ENCODE measurements at regions not wholly inside any gene's neighbourhood (a gene's known extent, or its start where the extent isn't known, plus 50 kb on each side); places are given as distances from the start of the nearest gene placed in this dataset.

DNA sequence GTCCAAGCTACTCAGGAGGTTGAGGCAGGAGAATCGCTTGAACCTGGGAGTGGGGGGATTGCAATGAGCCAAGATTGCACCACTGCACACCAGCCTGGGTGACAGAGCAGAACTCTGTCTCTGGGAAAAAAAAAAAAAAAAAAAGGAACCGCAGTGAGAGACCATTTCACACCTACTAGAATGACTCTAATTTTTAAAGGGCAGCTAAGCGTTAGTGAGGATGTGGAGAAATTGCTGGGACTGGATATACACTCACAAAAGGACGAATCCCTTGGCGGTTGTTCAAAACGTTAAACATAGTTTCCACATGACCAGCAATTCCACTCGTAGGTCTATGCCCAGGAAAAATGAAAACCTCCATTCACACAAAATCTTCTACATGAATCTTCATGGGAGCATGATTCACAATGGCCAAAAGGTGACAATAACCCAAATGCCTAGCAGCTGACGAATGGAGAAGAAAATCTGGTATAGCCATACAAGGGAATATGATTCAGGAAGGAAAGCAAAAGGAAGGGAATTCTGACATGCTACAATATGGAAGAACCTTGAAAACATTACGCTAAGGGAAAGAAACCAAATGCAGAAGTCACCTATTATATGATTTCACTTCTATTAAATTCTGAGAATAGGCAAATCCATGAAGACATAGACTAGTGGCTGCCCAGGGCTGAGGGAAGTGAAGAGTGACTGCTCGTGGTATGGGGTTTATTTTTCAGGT, 127.0 kb downstream of the CHSY1 start:
- no peak for DNase-seq

DNA sequence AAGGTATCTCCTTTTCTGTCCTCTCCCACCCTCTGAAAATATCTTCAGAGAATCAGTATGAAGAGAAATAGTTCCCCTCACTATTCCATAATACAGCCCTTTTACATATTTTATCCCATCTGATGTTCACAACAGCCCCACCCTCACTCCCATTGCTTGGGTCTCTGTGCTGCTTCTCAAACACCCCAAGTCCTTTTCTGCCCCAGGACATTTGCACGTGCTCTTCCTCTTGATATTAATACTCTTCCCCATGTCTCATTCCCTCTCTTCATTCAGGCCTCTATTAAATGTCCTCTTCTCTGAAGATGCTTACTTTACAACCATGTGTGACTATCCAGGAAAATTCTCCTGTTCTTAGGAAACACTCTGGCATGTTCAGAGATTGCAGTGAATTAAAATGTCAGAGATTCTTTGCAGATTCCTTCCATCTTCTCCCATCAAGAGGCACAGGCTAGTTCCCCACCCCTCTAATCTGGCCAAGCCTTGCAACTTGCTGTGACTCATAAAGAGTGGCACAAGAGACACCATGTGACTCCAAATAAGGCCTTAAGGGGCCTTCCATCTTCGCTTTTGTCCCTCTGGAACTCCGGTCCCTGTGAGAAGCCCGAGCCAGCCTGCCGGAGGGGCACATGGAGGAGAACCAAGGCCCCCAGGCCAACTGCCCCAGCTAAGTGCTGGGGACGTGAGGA, 128.5 kb downstream of the CHSY1 start:
- no peak for DNase-seq

DNA sequence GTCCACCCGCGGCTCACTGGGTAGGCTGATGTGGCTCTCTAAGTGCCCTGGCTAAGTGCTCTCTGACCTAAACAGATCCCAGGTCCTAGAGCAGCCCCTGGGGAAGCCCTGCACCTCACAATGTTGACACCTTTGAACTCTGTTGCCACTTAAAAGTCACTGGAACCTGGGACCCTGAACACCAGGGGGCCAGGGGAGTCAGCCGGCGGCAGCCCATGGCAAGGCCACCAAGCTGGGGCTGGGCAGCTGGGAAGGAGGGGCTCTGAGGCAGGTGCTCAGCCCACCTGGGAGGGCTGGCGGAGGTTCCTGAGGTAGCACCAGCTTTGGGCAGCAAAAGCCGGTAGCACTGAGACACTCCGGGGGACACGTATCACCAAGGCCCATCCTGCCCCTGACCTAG, 129.0 kb downstream of the CHSY1 start:
- DNase-seq = no peak

DNA sequence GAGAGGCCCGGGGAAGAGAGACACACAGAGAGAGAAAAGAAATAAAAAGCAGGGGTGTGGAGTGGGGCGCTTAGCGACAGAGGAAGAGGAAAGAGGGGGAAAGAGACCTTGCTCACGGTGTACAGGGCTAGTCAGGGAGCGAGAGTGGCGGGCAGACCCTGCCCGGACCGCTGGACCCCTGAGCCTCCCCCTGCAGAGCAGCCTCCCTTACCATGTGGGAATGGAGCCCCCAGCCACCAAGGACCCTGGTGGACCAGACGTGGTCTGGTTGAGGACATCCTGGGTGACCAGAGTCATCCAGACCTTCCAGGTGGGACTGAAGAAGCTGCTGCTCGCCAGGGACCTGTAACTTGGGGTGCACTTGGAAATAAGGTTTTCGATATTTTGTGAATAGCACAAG, 129.6 kb downstream of the CHSY1 start:
- no peak for DNase-seq

DNA sequence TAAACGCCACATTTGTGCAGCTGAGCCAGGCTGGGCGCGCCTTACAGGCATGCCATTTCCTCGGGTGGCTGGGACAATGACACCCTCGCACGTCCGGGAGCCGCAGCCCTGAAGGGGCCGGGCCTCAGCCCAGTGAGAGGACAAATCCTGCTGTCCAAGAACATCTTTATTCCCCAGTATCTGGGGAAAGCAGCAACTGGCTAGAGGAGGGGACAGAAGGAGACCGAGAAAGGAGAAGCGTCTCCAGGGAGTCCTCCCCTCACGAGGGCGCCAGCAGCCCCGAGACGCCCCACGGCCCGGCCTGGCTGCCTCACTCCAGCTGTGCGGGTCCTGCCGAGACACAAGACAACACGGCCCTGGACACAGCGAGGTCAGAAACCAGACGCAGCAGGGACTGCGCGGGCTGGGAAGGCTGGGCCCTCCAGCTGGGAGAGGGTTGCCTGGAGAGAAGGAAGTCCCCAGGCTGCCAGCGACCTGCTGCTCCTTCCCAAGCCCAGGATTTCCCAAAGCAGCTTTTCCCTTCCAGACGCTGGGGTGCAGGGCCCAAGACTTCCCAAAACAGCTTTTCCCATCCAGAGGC, 130.2 kb downstream of the CHSY1 start:
- DNase-seq = peak; percentile 36 to 38

DNA sequence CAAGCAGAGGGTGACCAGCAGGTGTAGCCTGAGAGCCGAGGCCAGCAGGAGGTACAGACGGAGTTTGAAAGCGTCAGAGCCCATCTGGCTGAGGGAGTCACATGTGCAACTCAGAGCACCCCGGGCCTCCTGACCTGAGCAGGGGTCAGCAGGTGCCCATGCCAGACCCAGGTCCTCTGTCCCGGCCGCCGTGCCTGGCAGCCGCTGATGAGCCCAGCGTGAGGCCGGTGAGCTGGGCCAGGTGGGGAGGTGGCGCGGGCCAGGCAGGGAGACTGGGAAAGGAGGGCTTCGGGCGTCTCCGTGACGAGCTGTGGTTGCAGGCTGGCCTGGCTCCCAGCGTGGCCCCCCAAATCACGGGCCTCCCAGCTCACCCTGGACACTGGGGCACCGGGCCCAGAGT, 130.9 kb downstream of the CHSY1 start:
- DNase-seq = no peak

DNA sequence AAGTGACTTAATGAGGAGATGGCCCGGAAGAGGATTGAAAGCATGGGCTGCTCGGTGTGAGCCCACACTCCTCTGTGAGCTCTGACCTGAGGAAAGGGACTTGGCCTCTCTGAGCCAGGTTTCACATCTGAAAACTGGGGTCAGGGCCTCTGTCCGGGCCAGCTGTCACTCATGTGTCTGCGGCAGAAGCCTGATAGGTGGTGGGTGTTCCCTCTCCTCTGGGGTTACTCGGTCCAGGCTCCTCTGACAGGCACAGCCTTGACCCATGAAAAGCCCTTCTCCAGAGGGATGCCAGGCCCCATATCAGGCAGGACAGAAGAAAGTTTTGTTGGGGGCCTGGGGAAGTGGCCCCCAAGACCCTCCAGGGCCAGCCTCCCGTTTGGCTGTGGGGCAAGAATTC, 131.4 kb downstream of the CHSY1 start:
- DNase-seq = no peak

All from activated CD4-positive, alpha-beta T cell treated with anti-CD3 and anti-CD28 coated beads, Interleukin-2, amount 50 U/mL, for 4 hours (primary cell).